RWPE2 (cell line): ENCODE measurements at regions not wholly inside any gene's neighbourhood (a gene's known extent, or its start where the extent isn't known, plus 50 kb on each side); places are given as distances from the start of the nearest gene placed in this dataset.

Experiments used
- ATAC-seq: fragments of 200-7000 bp; cut with Tn5 transposase; 3 replicates; pipeline ENCODE4 v1.9.1; 2021; ENCODE audit warnings: low read depth
- DNase-seq: peaks from one replicate; pipeline ENCODE4 v3.0.0-alpha.2; 2020; ENCODE audit warnings: low spot score
- H3K27ac ChIP-seq: fragments of 450-650 bp; 2 replicates; pipeline ENCODE4 v1.5.1; 2017; ENCODE audit warnings: mild to moderate bottlenecking; ENCODE audit not compliant: poor library complexity, severe bottlenecking
- H3K27me3 ChIP-seq: fragments of 250-450 bp; sonication (Bioruptor Pico); 2 replicates; pipeline ENCODE4 v1.5.1; 2021; ENCODE audit warnings: mild to moderate bottlenecking, moderate library complexity; ENCODE audit not compliant: insufficient read depth, poor library complexity, severe bottlenecking
- H3K36me3 ChIP-seq: fragments of 250-450 bp; sonication (Bioruptor Pico); 2 replicates; pipeline ENCODE4 v1.5.1; 2020; ENCODE audit warnings: low read depth, mild to moderate bottlenecking, moderate library complexity
- H3K4me1 ChIP-seq: fragments of 250-450 bp; sonication (Bioruptor Pico); 2 replicates; pipeline ENCODE4 v1.5.1; 2021; ENCODE audit warnings: mild to moderate bottlenecking, moderate library complexity; ENCODE audit not compliant: insufficient read depth, poor library complexity, severe bottlenecking
- H3K4me3 ChIP-seq: fragments of 250-450 bp; sonication (Bioruptor Pico); 2 replicates; pipeline ENCODE4 v1.5.1; 2021; ENCODE audit warnings: mild to moderate bottlenecking, moderate library complexity; ENCODE audit not compliant: severe bottlenecking
- H3K9me3 ChIP-seq: fragments of 250-450 bp; sonication (Bioruptor Pico); 2 replicates; pipeline ENCODE4 v1.5.1; 2021; ENCODE audit warnings: mild to moderate bottlenecking, moderate library complexity; ENCODE audit not compliant: severe bottlenecking
- TF ChIP-seq, protein P1 (sequence below): fragments of 450-650 bp; IDR thresholded peaks from one replicate; pipeline ENCODE4 v1.5.1; 2017; ENCODE audit warnings: mild to moderate bottlenecking, moderate library complexity; ENCODE audit not compliant: poor library complexity, severe bottlenecking

DNA sequence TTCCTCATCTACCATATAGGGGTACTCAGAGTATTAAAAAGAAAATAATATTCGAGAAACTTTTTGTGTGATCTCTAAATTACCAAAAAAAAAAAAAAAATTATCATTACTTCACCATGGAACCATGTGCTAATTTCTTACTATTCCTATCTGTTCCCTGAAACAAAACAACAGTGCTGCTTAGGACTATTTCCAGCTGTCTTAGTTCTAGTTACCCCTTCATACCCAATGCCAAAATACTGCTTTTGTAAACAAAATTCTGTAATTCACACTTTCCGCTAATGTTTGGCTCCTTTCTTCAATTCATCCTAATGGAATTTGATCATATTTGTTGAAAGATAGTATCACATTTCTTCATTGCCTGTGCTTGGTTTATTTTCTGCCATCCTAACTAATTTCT, 470.2 kb downstream of the BTG1 start:
- Histone ChIP-seq H3K36me3 (no peaks in the 10 kb centered on the region), H3K4me1 (no peaks in the 10 kb centered on the region), H3K27me3 (no peaks in the 10 kb centered on the region), H3K27ac (no peak overlapping the region), H3K9me3 (no peaks in the 10 kb centered on the region), H3K4me3 (no peak overlapping the region)
- no peak for DNase-seq
- no peak for ATAC-seq
- TF ChIP-seq, protein P1, sequence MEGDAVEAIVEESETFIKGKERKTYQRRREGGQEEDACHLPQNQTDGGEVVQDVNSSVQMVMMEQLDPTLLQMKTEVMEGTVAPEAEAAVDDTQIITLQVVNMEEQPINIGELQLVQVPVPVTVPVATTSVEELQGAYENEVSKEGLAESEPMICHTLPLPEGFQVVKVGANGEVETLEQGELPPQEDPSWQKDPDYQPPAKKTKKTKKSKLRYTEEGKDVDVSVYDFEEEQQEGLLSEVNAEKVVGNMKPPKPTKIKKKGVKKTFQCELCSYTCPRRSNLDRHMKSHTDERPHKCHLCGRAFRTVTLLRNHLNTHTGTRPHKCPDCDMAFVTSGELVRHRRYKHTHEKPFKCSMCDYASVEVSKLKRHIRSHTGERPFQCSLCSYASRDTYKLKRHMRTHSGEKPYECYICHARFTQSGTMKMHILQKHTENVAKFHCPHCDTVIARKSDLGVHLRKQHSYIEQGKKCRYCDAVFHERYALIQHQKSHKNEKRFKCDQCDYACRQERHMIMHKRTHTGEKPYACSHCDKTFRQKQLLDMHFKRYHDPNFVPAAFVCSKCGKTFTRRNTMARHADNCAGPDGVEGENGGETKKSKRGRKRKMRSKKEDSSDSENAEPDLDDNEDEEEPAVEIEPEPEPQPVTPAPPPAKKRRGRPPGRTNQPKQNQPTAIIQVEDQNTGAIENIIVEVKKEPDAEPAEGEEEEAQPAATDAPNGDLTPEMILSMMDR = no peak

DNA sequence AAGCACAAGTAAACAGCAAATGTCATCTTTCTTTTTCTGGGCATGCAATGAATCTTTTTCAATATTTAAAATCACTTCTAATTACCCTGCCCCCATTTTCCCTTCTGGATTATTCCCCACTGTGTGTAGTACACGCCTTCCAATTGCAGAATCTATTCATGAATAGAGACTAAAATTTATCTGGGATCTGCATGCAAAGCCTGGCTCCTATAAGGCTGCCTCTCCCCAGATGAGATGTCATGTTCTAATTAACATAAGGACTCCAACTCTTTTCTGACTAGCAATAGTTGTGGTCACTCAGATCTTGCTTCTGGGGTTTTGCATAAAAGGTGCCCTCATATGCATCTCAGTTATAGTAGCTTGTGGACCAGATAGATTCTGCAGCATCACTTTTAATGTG, 473.5 kb downstream of the BTG1 start:
- no peaks in the 10 kb centered on the region for H3K36me3 ChIP-seq
- no peak overlapping the region for H3K27ac ChIP-seq
- DNase-seq (no peak), ATAC-seq (no peak)
- no peaks in the 10 kb centered on the region for H3K4me1 ChIP-seq
- TF ChIP-seq, protein P1 = no peak
- H3K4me3 ChIP-seq = no peak overlapping the region
- H3K9me3 ChIP-seq = no peaks in the 10 kb centered on the region
- H3K27me3 ChIP-seq = no peaks in the 10 kb centered on the region

DNA sequence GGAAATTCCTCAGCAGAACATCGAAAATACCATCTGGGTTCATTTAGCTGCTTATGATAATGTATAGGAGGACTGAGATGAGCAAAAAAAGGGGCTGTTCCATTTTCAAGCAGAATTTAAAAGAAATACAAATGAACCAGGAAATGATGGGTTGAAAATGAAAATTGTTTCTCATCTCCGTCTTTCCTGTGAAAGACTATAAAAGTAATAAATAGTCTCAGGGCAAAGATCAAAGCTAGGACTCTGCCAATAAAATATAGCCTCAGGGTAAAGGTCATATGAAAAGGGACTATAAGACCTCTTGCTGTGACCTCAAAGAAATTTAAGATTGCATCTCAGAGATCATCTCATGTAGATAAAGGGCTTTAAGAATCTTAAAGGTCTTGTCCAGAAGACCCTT, 478.0 kb downstream of the BTG1 start:
- Histone ChIP-seq H3K4me1 (no peaks in the 10 kb centered on the region), H3K27me3 (no peaks in the 10 kb centered on the region), H3K27ac (no peak overlapping the region), H3K9me3 (no peaks in the 10 kb centered on the region), H3K36me3 (no peaks in the 10 kb centered on the region), H3K4me3 (no peak overlapping the region)
- no peak for ATAC-seq
- TF ChIP-seq, protein P1 = no peak
- DNase-seq = no peak

DNA sequence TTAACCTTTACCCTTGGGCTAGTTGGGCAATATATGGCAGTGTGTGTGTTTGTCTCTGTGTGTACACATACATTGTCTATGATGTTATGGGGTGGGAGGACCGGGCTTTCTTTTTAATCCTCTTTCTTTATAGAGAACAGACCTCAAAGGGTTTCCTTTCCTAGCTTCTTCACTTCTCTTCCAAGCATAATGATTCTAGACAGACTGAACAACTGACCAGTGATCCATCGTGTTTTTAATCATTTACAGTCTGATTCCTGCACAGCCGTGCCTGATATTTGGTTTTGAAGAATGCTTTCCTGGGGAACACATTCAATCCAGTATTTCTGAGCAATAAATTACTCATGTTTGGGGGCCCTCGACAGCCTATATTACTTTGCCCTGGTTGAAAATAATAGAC, 481.1 kb upstream of the DCN start:
- H3K4me3 ChIP-seq = no peak overlapping the region
- no peaks in the 10 kb centered on the region for H3K9me3 ChIP-seq
- no peaks in the 10 kb centered on the region for H3K4me1 ChIP-seq
- ATAC-seq (no peak), DNase-seq (no peak)
- no peaks in the 10 kb centered on the region for H3K36me3 ChIP-seq
- no peaks in the 10 kb centered on the region for H3K27me3 ChIP-seq
- TF ChIP-seq, protein P1 = no peak
- no peak overlapping the region for H3K27ac ChIP-seq

DNA sequence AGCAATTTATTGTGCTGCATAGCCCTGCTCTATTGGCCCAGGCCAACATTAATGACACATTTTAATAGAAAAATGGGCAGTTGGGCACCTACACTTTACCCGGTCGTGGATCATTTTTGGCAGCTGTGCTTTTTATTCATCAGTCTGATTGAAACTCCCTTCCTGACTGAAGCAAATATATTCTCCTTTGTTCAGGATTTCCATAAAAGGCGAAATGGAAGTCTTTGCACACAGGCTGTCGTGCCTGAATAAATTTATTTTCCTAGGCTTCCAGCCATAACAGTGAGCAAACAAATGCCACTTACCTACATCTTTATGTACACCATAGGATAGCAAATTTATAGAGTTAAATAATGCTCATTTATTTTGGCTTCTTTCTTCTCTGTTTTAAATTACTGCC, 480.7 kb upstream of the DCN start:
- no peak overlapping the region for H3K4me3 ChIP-seq
- no peaks in the 10 kb centered on the region for H3K9me3 ChIP-seq
- no peak for DNase-seq
- H3K4me1 ChIP-seq = no peaks in the 10 kb centered on the region
- no peak overlapping the region for H3K27ac ChIP-seq
- no peak for ATAC-seq
- TF ChIP-seq, protein P1 = no peak
- no peaks in the 10 kb centered on the region for H3K27me3 ChIP-seq
- no peaks in the 10 kb centered on the region for H3K36me3 ChIP-seq
